ENCODE measurements at regions not wholly inside any gene's neighbourhood (a gene's known extent, or its start where the extent isn't known, plus 50 kb on each side); places are given as distances from the start of the nearest gene placed in this dataset.

- no peak for DNase-seq (ENCODE audit: low read depth in 1 of 2, low spot score in 1 of 2)
These were observed 403.6 kb upstream of the TUSC1 start for GRCh38 chr9:26081847-26082246.

GRCh38 chr9:26078706-26079105 lies 400.5 kb upstream of the TUSC1 start:
- no peak for DNase-seq (ENCODE audit: low read depth in 1 of 2, low spot score in 1 of 2)

- no peak for DNase-seq (ENCODE audit: low read depth in 1 of 2, low spot score in 1 of 2)
These were observed 399.6 kb upstream of the TUSC1 start for GRCh38 chr9:26077860-26078259.

- DNase-seq (ENCODE audit: low read depth in 1 of 2, low spot score in 1 of 2): no peak
These were observed 389.4 kb upstream of the TUSC1 start for GRCh38 chr9:26067608-26068007.

- no peak for DNase-seq (ENCODE audit: low read depth in 1 of 2, low spot score in 1 of 2)
These were observed 388.0 kb upstream of the TUSC1 start for GRCh38 chr9:26066237-26066636.

GRCh38 chr9:26061948-26062575 lies 383.8 kb upstream of the TUSC1 start:
- no peak for DNase-seq (ENCODE audit: low read depth in 1 of 2, low spot score in 1 of 2)

- DNase-seq (ENCODE audit: low read depth in 1 of 2, low spot score in 1 of 2): no peak
These were observed 380.1 kb upstream of the TUSC1 start for GRCh38 chr9:26058111-26058895.

GRCh38 chr9:26057050-26057449 lies 378.8 kb upstream of the TUSC1 start:
- no peak for DNase-seq (ENCODE audit: low read depth in 1 of 2, low spot score in 1 of 2)

GRCh38 chr9:26054600-26055520 lies 376.6 kb upstream of the TUSC1 start:
- DNase-seq (ENCODE audit: low read depth in 1 of 2, low spot score in 1 of 2): no peak

- no peak for DNase-seq (ENCODE audit: low read depth in 1 of 2, low spot score in 1 of 2)
These were observed 375.7 kb upstream of the TUSC1 start for GRCh38 chr9:26053954-26054353.

- no peak for DNase-seq (ENCODE audit: low read depth in 1 of 2, low spot score in 1 of 2)
These were observed 365.2 kb upstream of the TUSC1 start for GRCh38 chr9:26043431-26043830.

- DNase-seq (ENCODE audit: low read depth in 1 of 2, low spot score in 1 of 2): no peak
These were observed 356.5 kb upstream of the TUSC1 start for GRCh38 chr9:26034786-26035185.

- DNase-seq (ENCODE audit: low read depth in 1 of 2, low spot score in 1 of 2): no peak
These were observed 355.1 kb upstream of the TUSC1 start for GRCh38 chr9:26033336-26033735.

GRCh38 chr9:26026423-26027100 lies 348.3 kb upstream of the TUSC1 start:
- DNase-seq (ENCODE audit: low read depth in 1 of 2, low spot score in 1 of 2): no peak

- no peak for DNase-seq (ENCODE audit: low read depth in 1 of 2, low spot score in 1 of 2)
These were observed 335.0 kb upstream of the TUSC1 start for GRCh38 chr9:26013199-26013598.

GRCh38 chr9:26012797-26013196 lies 334.6 kb upstream of the TUSC1 start:
- DNase-seq (ENCODE audit: low read depth in 1 of 2, low spot score in 1 of 2): no peak

GRCh38 chr9:25994605-25995004 lies 316.4 kb upstream of the TUSC1 start:
- DNase-seq (ENCODE audit: low read depth in 1 of 2, low spot score in 1 of 2): no peak

- DNase-seq (ENCODE audit: low read depth in 1 of 2, low spot score in 1 of 2): no peak
These were observed 312.1 kb upstream of the TUSC1 start for GRCh38 chr9:25990376-25990775.

- no peak for DNase-seq (ENCODE audit: low read depth in 1 of 2, low spot score in 1 of 2)
These were observed 297.4 kb upstream of the TUSC1 start for GRCh38 chr9:25975667-25976066.

- DNase-seq (ENCODE audit: low read depth in 1 of 2, low spot score in 1 of 2): no peak
These were observed 286.0 kb upstream of the TUSC1 start for GRCh38 chr9:25964239-25964638.

- DNase-seq (ENCODE audit: low read depth in 1 of 2, low spot score in 1 of 2): no peak
These were observed 281.9 kb upstream of the TUSC1 start for GRCh38 chr9:25960178-25960577.
